Adrenal gland (tissue), 5 donors: ENCODE measurements at regions not wholly inside any gene's neighbourhood (a gene's known extent, or its start where the extent isn't known, plus 50 kb on each side); places are given as distances from the start of the nearest gene placed in this dataset.

Experiments
- CTCF ChIP-seq, 6 experiments: fragments of 450-650 bp in 4 of 6; fragments of 200-600 bp in 2 of 6; sonication (generic) in 1 of 6; IDR thresholded peaks; 1 replicate in 5 of 6; 2 replicates in 1 of 6; pipeline versions ENCODE4 v1.5.1 to v1.8.0; 2016 to 2021; ENCODE audit warnings: antibody characterized with exemption in 6 of 6, mild to moderate bottlenecking in 2 of 6, moderate library complexity in 1 of 6
- POLR2A ChIP-seq, 2 donors: fragments of 450-650 bp; IDR thresholded peaks; one replicate each; pipeline ENCODE4 v1.6.1; 2017; ENCODE audit warnings: antibody characterized with exemption in 2 of 2, mild to moderate bottlenecking in 2 of 2, moderate library complexity in 1 of 2
- donor health status: DM: no; HTN: no; CAD: no.

- TF ChIP-seq CTCF (IDR thresholded peaks at IDR 0.05) (no peak), POLR2A (IDR thresholded peaks at IDR 0.05) (no peak)
These were observed 123.6 kb upstream of the DST start for GRCh38 chr6:56766139-56766805.
